Thyroid gland (tissue), 4 donors: ENCODE measurements at regions not wholly inside any gene's neighbourhood (a gene's known extent, or its start where the extent isn't known, plus 50 kb on each side); places are given as distances from the start of the nearest gene placed in this dataset.

Experiments used
- POLR2A ChIP-seq, 2 donors: fragments of 450-650 bp; IDR thresholded peaks; one replicate each; pipeline ENCODE4 v1.6.1; 2017; ENCODE audit warnings: antibody characterized with exemption in 2 of 2, mild to moderate bottlenecking in 2 of 2, moderate library complexity in 1 of 2
- TF ChIP-seq, protein P1 (sequence below), 6 experiments: fragments of 200-600 bp in 3 of 6; fragments of 450-650 bp in 3 of 6; sonication (generic) in 3 of 6; IDR thresholded peaks; one replicate each; pipeline ENCODE4 v1.5.1; 2016 to 2019; ENCODE audit warnings: antibody characterized with exemption in 6 of 6, mild to moderate bottlenecking in 2 of 6, inconsistent platforms in 1 of 6, moderate library complexity in 1 of 6

DNA sequence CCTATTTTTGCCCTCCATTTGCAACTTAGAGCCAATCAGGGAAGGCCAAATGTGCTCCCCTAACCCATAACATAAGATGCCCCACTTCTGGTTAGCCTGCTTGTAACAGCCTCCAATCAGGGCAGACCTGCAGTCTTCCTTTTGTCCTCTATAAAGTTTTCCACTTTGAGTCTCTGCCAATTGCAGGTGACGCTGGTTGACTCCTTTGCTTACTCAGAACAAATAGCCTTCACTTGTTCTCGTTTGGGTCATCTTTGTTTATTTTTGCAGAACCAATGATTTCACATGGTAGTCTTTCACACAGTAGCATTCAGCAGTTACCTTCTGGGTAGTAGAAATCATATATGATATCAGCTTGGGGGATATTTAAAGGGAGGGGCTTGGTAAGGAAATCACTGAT lies 225.6 kb downstream of the MINAR1 start:
- TF ChIP-seq, protein P1, sequence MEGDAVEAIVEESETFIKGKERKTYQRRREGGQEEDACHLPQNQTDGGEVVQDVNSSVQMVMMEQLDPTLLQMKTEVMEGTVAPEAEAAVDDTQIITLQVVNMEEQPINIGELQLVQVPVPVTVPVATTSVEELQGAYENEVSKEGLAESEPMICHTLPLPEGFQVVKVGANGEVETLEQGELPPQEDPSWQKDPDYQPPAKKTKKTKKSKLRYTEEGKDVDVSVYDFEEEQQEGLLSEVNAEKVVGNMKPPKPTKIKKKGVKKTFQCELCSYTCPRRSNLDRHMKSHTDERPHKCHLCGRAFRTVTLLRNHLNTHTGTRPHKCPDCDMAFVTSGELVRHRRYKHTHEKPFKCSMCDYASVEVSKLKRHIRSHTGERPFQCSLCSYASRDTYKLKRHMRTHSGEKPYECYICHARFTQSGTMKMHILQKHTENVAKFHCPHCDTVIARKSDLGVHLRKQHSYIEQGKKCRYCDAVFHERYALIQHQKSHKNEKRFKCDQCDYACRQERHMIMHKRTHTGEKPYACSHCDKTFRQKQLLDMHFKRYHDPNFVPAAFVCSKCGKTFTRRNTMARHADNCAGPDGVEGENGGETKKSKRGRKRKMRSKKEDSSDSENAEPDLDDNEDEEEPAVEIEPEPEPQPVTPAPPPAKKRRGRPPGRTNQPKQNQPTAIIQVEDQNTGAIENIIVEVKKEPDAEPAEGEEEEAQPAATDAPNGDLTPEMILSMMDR (IDR thresholded peaks at IDR 0.05): no peak
- TF ChIP-seq POLR2A (IDR thresholded peaks at IDR 0.05): no peak
